BJ (cell line): ENCODE measurements at regions not wholly inside any gene's neighbourhood (a gene's known extent, or its start where the extent isn't known, plus 50 kb on each side); places are given as distances from the start of the nearest gene placed in this dataset.

Experiments
- CTCF ChIA-PET: fragments of 350-600 bp; formaldehyde crosslinking; extraction: SDS; loops from one replicate; lab custom pipeline; 2021; ENCODE audit warnings: antibody characterized with exemption, inconsistent platforms; lab: Yijun Ruan, JAX
- POLR2A ChIA-PET: fragments of 300-600 bp; sonication (Branson Sonifier 250); formaldehyde crosslinking; extraction: SDS; loops from one replicate; lab custom pipeline; 2021; ENCODE audit warnings: antibody characterized with exemption; lab: Charles Lee
- DNase-seq: peaks from one replicate; pipeline ENCODE4 v3.0.0-alpha.2; 2011; ENCODE audit warnings: low read depth
- H3K27me3 ChIP-seq: 2 replicates; pipeline ENCODE4 v1.6.0; 2011; ENCODE audit warnings: low read length; ENCODE audit not compliant: control insufficient read depth, insufficient read depth
- H3K36me3 ChIP-seq: 2 replicates; pipeline ENCODE4 v1.5.1; 2011; ENCODE audit warnings: low read length; ENCODE audit not compliant: control insufficient read depth, insufficient read depth
- H3K4me3 ChIP-seq: 2 replicates; pipeline ENCODE4 v1.5.1; 2011; ENCODE audit warnings: low read depth, mild to moderate bottlenecking, control low read depth, low read length
- CTCF ChIP-seq: IDR thresholded peaks from 2 replicates; pipeline ENCODE4 v1.5.1; 2011; ENCODE audit warnings: low read depth, mild to moderate bottlenecking, control low read depth, inconsistent platforms, low read length, moderate library complexity; ENCODE audit not compliant: insufficient read depth

GRCh38 chr12:29996993-29997392 lies 213.3 kb upstream of the TMTC1 start:
- H3K27me3 ChIP-seq: no peaks in the 10 kb centered on the region
- H3K36me3 ChIP-seq: no peaks in the 10 kb centered on the region
- ChIA-PET POLR2A (no interaction called here), CTCF (no interaction called here)
- DNase-seq: no peak
- no peak overlapping the region for H3K4me3 ChIP-seq
- TF ChIP-seq CTCF: no peak

GRCh38 chr12:29992366-29992765 lies 208.6 kb upstream of the TMTC1 start:
- Histone ChIP-seq H3K36me3 (no peaks in the 10 kb centered on the region), H3K4me3 (no peak overlapping the region), H3K27me3 (no peaks in the 10 kb centered on the region)
- CTCF ChIA-PET: no interaction called here
- POLR2A ChIA-PET: no interaction called here
- no peak for DNase-seq
- TF ChIP-seq CTCF: no peak

DNA sequence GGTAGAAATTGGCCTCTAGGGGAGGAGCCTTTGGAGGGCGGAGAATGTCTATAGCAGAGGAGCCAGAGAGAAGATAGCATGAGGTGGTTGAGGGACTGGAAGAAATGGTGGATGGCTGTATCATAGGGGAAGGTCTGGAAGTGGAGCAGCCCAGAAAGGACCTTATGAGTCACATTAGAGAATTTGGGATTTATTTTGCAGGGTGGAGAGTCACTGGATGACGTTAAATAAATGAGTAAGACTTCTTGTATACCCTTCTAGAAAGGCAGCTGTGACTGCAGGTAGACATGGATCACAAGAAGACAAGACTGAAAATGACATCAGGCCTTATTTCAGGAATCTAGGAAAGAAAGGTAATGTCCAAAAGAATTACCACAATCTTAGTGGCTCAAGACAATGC lies 208.2 kb upstream of the TMTC1 start:
- ChIA-PET POLR2A (no interaction called here), CTCF (no interaction called here)
- H3K4me3 ChIP-seq: no peak overlapping the region
- DNase-seq: no peak
- no peaks in the 10 kb centered on the region for H3K27me3 ChIP-seq
- H3K36me3 ChIP-seq: no peaks in the 10 kb centered on the region
- TF ChIP-seq CTCF: no peak

- H3K27me3 ChIP-seq: no peaks in the 10 kb centered on the region
- TF ChIP-seq CTCF: no peak
These were observed 207.2 kb upstream of the TMTC1 start for GRCh38 chr12:29990971-29991370.

GRCh38 chr12:29983851-29984250 lies 200.1 kb upstream of the TMTC1 start:
- Histone ChIP-seq H3K36me3 (no peaks in the 10 kb centered on the region), H3K27me3 (no peaks in the 10 kb centered on the region), H3K4me3 (no peak overlapping the region)
- POLR2A ChIA-PET: no interaction called here
- CTCF ChIA-PET: no interaction called here
- DNase-seq: no peak
- TF ChIP-seq CTCF: no peak

More at GRCh38 chr12:29990971-29991370, 207.2 kb upstream of the TMTC1 start:
- no peak for DNase-seq
- Histone ChIP-seq H3K36me3 (no peaks in the 10 kb centered on the region), H3K4me3 (no peak overlapping the region)
- POLR2A ChIA-PET: no interaction called here
- CTCF ChIA-PET: interaction anchor here (1.1 kb wide), 1 partner anchor 13 kb away, joined by 3 read pairs; no protein-coding TSS in a partner anchor
